ENCODE measurements at regions not wholly inside any gene's neighbourhood (a gene's known extent, or its start where the extent isn't known, plus 50 kb on each side); places are given as distances from the start of the nearest gene placed in this dataset.

DNA sequence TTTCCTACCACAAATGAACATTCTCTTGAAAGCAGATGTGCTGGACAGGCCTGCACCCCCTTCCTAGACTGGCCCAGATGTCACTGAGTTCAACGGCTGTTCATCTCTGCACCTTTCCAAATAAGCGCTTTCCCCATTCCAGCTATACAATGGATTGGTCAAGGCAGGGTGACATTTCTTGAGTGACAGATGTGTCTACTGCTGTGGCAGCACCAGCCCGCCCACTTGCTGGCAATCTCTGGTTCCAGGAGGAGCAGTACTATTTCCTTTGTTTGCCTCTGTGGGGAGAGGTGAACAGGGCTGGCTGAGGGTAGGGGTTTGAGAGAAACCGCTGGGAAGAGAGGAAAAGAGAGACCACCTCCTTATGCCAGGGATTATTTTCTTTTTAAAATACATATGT is 269.5 kb upstream of the POU3F3 start:
- no peak for ATAC-seq
- no peak for TF ChIP-seq GLIS3 (CRISPR knock-in tag; IDR thresholded peaks at IDR 0.05)
- no peak for TF ChIP-seq ZFP30 (CRISPR knock-in tag; IDR thresholded peaks at IDR 0.05)
- TF ChIP-seq, protein P1, sequence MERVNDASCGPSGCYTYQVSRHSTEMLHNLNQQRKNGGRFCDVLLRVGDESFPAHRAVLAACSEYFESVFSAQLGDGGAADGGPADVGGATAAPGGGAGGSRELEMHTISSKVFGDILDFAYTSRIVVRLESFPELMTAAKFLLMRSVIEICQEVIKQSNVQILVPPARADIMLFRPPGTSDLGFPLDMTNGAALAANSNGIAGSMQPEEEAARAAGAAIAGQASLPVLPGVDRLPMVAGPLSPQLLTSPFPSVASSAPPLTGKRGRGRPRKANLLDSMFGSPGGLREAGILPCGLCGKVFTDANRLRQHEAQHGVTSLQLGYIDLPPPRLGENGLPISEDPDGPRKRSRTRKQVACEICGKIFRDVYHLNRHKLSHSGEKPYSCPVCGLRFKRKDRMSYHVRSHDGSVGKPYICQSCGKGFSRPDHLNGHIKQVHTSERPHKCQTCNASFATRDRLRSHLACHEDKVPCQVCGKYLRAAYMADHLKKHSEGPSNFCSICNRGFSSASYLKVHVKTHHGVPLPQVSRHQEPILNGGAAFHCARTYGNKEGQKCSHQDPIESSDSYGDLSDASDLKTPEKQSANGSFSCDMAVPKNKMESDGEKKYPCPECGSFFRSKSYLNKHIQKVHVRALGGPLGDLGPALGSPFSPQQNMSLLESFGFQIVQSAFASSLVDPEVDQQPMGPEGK (CRISPR knock-in tag; IDR thresholded peaks at IDR 0.05; ENCODE audit: borderline replicate concordance) = no peak
- no peak for TF ChIP-seq ESRRG (CRISPR knock-in tag; IDR thresholded peaks at IDR 0.05)
- TF ChIP-seq, protein P2, sequence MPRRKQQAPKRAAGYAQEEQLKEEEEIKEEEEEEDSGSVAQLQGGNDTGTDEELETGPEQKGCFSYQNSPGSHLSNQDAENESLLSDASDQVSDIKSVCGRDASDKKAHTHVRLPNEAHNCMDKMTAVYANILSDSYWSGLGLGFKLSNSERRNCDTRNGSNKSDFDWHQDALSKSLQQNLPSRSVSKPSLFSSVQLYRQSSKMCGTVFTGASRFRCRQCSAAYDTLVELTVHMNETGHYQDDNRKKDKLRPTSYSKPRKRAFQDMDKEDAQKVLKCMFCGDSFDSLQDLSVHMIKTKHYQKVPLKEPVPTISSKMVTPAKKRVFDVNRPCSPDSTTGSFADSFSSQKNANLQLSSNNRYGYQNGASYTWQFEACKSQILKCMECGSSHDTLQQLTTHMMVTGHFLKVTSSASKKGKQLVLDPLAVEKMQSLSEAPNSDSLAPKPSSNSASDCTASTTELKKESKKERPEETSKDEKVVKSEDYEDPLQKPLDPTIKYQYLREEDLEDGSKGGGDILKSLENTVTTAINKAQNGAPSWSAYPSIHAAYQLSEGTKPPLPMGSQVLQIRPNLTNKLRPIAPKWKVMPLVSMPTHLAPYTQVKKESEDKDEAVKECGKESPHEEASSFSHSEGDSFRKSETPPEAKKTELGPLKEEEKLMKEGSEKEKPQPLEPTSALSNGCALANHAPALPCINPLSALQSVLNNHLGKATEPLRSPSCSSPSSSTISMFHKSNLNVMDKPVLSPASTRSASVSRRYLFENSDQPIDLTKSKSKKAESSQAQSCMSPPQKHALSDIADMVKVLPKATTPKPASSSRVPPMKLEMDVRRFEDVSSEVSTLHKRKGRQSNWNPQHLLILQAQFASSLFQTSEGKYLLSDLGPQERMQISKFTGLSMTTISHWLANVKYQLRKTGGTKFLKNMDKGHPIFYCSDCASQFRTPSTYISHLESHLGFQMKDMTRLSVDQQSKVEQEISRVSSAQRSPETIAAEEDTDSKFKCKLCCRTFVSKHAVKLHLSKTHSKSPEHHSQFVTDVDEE (CRISPR knock-in tag; IDR thresholded peaks at IDR 0.05) = no peak
- no peak for TF ChIP-seq PPARA (CRISPR knock-in tag; IDR thresholded peaks at IDR 0.05; ENCODE audit: borderline replicate concordance)
- TF ChIP-seq, protein P3, sequence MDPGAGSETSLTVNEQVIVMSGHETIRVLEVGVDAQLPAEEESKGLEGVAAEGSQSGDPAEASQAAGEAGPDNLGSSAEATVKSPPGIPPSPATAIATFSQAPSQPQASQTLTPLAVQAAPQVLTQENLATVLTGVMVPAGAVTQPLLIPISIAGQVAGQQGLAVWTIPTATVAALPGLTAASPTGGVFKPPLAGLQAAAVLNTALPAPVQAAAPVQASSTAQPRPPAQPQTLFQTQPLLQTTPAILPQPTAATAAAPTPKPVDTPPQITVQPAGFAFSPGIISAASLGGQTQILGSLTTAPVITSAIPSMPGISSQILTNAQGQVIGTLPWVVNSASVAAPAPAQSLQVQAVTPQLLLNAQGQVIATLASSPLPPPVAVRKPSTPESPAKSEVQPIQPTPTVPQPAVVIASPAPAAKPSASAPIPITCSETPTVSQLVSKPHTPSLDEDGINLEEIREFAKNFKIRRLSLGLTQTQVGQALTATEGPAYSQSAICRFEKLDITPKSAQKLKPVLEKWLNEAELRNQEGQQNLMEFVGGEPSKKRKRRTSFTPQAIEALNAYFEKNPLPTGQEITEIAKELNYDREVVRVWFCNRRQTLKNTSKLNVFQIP (CRISPR knock-in tag; IDR thresholded peaks at IDR 0.05; ENCODE audit: borderline replicate concordance, low read depth) = no peak
- TF ChIP-seq CSDC2 (CRISPR knock-in tag; IDR thresholded peaks at IDR 0.05) = no peak

DNA sequence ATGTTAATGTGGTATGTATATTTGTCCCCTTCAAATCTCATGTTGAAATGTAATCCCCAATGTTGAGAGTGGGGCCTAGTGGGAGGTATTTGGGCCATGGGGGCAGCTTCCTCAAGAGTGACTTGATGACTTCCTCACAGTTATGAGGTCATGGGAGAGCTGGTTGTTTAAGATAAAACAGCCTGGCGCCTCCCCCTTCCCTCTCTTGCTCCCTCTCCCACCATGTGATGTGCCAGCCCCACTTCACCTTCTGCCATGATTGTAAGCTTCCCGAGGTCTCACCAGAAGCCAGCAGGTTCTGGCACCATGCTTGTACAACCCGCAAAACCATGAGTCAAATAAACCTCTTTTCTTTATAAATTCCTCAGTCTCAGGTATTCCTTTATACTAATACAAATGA is 258.3 kb upstream of the POU3F3 start:
- TF ChIP-seq TOX (CRISPR knock-in tag; IDR thresholded peaks at IDR 0.05; ENCODE audit: borderline replicate concordance) (no peak), ZC3H10 (CRISPR knock-in tag; IDR thresholded peaks at IDR 0.05) (no peak), ARNTL (CRISPR knock-in tag; IDR thresholded peaks at IDR 0.05; ENCODE audit: borderline replicate concordance, low read depth) (no peak), ESRRG (CRISPR knock-in tag; IDR thresholded peaks at IDR 0.05) (no peak), RARB (CRISPR knock-in tag; IDR thresholded peaks at IDR 0.05) (no peak), ZNF8 (CRISPR knock-in tag; IDR thresholded peaks at IDR 0.05) (no peak), OSR1 (CRISPR knock-in tag; IDR thresholded peaks at IDR 0.05) (no peak), ZFP3 (CRISPR knock-in tag; IDR thresholded peaks at IDR 0.05) (no peak), TCF4 (CRISPR knock-in tag; IDR thresholded peaks at IDR 0.05; ENCODE audit: borderline replicate concordance) (no peak), CSDC2 (CRISPR knock-in tag; IDR thresholded peaks at IDR 0.05) (no peak), GLIS3 (CRISPR knock-in tag; IDR thresholded peaks at IDR 0.05) (no peak), PPARA (CRISPR knock-in tag; IDR thresholded peaks at IDR 0.05; ENCODE audit: borderline replicate concordance) (no peak), SNAI2 (CRISPR knock-in tag; IDR thresholded peaks at IDR 0.05) (no peak)
- TF ChIP-seq, protein P3 (CRISPR knock-in tag; IDR thresholded peaks at IDR 0.05; ENCODE audit: borderline replicate concordance, low read depth) = no peak
- TF ChIP-seq, protein P4, sequence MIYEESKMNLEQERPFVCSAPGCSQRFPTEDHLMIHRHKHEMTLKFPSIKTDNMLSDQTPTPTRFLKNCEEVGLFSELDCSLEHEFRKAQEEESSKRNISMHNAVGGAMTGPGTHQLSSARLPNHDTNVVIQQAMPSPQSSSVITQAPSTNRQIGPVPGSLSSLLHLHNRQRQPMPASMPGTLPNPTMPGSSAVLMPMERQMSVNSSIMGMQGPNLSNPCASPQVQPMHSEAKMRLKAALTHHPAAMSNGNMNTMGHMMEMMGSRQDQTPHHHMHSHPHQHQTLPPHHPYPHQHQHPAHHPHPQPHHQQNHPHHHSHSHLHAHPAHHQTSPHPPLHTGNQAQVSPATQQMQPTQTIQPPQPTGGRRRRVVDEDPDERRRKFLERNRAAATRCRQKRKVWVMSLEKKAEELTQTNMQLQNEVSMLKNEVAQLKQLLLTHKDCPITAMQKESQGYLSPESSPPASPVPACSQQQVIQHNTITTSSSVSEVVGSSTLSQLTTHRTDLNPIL (CRISPR knock-in tag; IDR thresholded peaks at IDR 0.05; ENCODE audit: low read depth) = no peak
- TF ChIP-seq, protein P5, sequence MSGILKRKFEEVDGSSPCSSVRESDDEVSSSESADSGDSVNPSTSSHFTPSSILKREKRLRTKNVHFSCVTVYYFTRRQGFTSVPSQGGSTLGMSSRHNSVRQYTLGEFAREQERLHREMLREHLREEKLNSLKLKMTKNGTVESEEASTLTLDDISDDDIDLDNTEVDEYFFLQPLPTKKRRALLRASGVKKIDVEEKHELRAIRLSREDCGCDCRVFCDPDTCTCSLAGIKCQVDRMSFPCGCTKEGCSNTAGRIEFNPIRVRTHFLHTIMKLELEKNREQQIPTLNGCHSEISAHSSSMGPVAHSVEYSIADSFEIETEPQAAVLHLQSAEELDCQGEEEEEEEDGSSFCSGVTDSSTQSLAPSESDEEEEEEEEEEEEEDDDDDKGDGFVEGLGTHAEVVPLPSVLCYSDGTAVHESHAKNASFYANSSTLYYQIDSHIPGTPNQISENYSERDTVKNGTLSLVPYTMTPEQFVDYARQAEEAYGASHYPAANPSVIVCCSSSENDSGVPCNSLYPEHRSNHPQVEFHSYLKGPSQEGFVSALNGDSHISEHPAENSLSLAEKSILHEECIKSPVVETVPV (CRISPR knock-in tag; IDR thresholded peaks at IDR 0.05) = no peak
- TF ChIP-seq, protein P1 (CRISPR knock-in tag; IDR thresholded peaks at IDR 0.05; ENCODE audit: borderline replicate concordance) = no peak
- ATAC-seq = no peak

Measured in SK-N-SH treated with all-trans-retinoic acid at 6 μM for 48 hours (cell line).